T-helper 2 cell treated with Interferon-gamma antibody and Interleukin-4, amounts not matched to agents 5 μg/mL and 100 μg/mL, for 36 hours (primary cell): ENCODE measurements at regions not wholly inside any gene's neighbourhood (a gene's known extent, or its start where the extent isn't known, plus 50 kb on each side); places are given as distances from the start of the nearest gene placed in this dataset.

Experiments used
- DNase-seq: peaks from one replicate; pipeline ENCODE4 v3.0.0; 2021; ENCODE audit warnings: low spot score
- H3K27ac Mint-ChIP-seq: one replicate; pipeline ENCODE4 v1.8.0; 2021; ENCODE audit warnings: mild to moderate bottlenecking, mixed read lengths
- H3K27me3 Mint-ChIP-seq: one replicate; pipeline ENCODE4 v1.8.0; 2021; ENCODE audit warnings: low read depth, mixed read lengths
- H3K36me3 Mint-ChIP-seq: one replicate; pipeline ENCODE4 v1.8.0; 2021; ENCODE audit warnings: low read depth, mixed read lengths
- H3K4me1 Mint-ChIP-seq: one replicate; pipeline ENCODE4 v1.8.0; 2021; ENCODE audit warnings: low read depth, mixed read lengths
- H3K4me3 Mint-ChIP-seq: one replicate; pipeline ENCODE4 v1.8.0; 2022; ENCODE audit warnings: mild to moderate bottlenecking, moderate library complexity, mixed read lengths
- H3K9me3 Mint-ChIP-seq: one replicate; pipeline ENCODE4 v1.8.0; 2021; ENCODE audit warnings: mixed read lengths

- Mint-ChIP-seq H3K27me3 (peaks cover 7% of the 10 kb centered on the region), H3K4me1 (peaks cover 41% of the 10 kb centered on the region), H3K27ac (peak overlapping the region; percentile 74), H3K4me3 (peak overlapping the region; percentile 69), H3K9me3 (peaks cover 4% of the 10 kb centered on the region), H3K36me3 (peaks cover 11% of the 10 kb centered on the region)
- peak; percentile 15 for DNase-seq
Measured at GRCh38 chr3:43181202-43181821, 75.4 kb upstream of the POMGNT2 start.

GRCh38 chr3:43180694-43181093 lies 74.8 kb upstream of the POMGNT2 start:
- Mint-ChIP-seq H3K9me3 (peaks cover 4% of the 10 kb centered on the region), H3K4me1 (peaks cover 41% of the 10 kb centered on the region), H3K36me3 (peaks cover 11% of the 10 kb centered on the region), H3K27ac (peak overlapping the region; percentile 74), H3K27me3 (peaks cover 7% of the 10 kb centered on the region), H3K4me3 (peak overlapping the region; percentile 69)
- DNase-seq: no peak

- H3K36me3 Mint-ChIP-seq: peaks cover 11% of the 10 kb centered on the region
- peaks cover 4% of the 10 kb centered on the region for H3K9me3 Mint-ChIP-seq
- peaks cover 41% of the 10 kb centered on the region for H3K4me1 Mint-ChIP-seq
- DNase-seq: peak; percentile 18
- peak overlapping the region; percentile 74 for H3K27ac Mint-ChIP-seq
- H3K27me3 Mint-ChIP-seq: peaks cover 7% of the 10 kb centered on the region
- peak overlapping the region; percentile 69 for H3K4me3 Mint-ChIP-seq
Measured at GRCh38 chr3:43180027-43180426, 74.1 kb upstream of the POMGNT2 start.

GRCh38 chr3:43178891-43179366 lies 73.0 kb upstream of the POMGNT2 start:
- peaks cover 15% of the 10 kb centered on the region for H3K9me3 Mint-ChIP-seq
- H3K4me3 Mint-ChIP-seq: no peak overlapping the region
- peaks cover 9% of the 10 kb centered on the region for H3K27me3 Mint-ChIP-seq
- H3K4me1 Mint-ChIP-seq: peaks cover 39% of the 10 kb centered on the region
- peaks cover 16% of the 10 kb centered on the region for H3K36me3 Mint-ChIP-seq
- no peak for DNase-seq
- peak overlapping the region; percentile 74 for H3K27ac Mint-ChIP-seq

- H3K27ac Mint-ChIP-seq: no peak overlapping the region
- H3K4me3 Mint-ChIP-seq: no peak overlapping the region
- H3K36me3 Mint-ChIP-seq: peaks cover 19% of the 10 kb centered on the region
- peaks cover 29% of the 10 kb centered on the region for H3K9me3 Mint-ChIP-seq
- no peak for DNase-seq
- peaks cover 28% of the 10 kb centered on the region for H3K4me1 Mint-ChIP-seq
- peaks cover 4% of the 10 kb centered on the region for H3K27me3 Mint-ChIP-seq
Measured at GRCh38 chr3:43177085-43177484, 71.2 kb upstream of the POMGNT2 start.

GRCh38 chr3:43176666-43177065 lies 70.8 kb upstream of the POMGNT2 start:
- DNase-seq: no peak
- Mint-ChIP-seq H3K4me3 (no peak overlapping the region), H3K4me1 (peaks cover 27% of the 10 kb centered on the region), H3K27me3 (peaks cover 4% of the 10 kb centered on the region), H3K27ac (no peak overlapping the region), H3K9me3 (peaks cover 29% of the 10 kb centered on the region), H3K36me3 (peaks cover 18% of the 10 kb centered on the region)

- H3K4me1 Mint-ChIP-seq: peaks cover 16% of the 10 kb centered on the region
- DNase-seq: no peak
- H3K27ac Mint-ChIP-seq: no peak overlapping the region
- H3K9me3 Mint-ChIP-seq: peaks cover 25% of the 10 kb centered on the region
- H3K4me3 Mint-ChIP-seq: no peak overlapping the region
- peaks cover 12% of the 10 kb centered on the region for H3K27me3 Mint-ChIP-seq
- H3K36me3 Mint-ChIP-seq: peaks cover 13% of the 10 kb centered on the region
Measured at GRCh38 chr3:43175541-43175940, 69.7 kb upstream of the POMGNT2 start.

- Mint-ChIP-seq H3K36me3 (peaks cover 11% of the 10 kb centered on the region), H3K27ac (no peak overlapping the region), H3K4me3 (no peak overlapping the region), H3K4me1 (peaks cover 4% of the 10 kb centered on the region), H3K27me3 (peaks cover 12% of the 10 kb centered on the region), H3K9me3 (peaks cover 25% of the 10 kb centered on the region)
- no peak for DNase-seq
Measured at GRCh38 chr3:43173949-43174348, 68.1 kb upstream of the POMGNT2 start.

GRCh38 chr3:43171748-43172147 lies 65.9 kb upstream of the POMGNT2 start:
- Mint-ChIP-seq H3K27me3 (peaks cover 11% of the 10 kb centered on the region), H3K36me3 (peaks cover 13% of the 10 kb centered on the region)
- no peak for DNase-seq

GRCh38 chr3:43170553-43170952 lies 64.7 kb upstream of the POMGNT2 start:
- H3K9me3 Mint-ChIP-seq: peaks cover 45% of the 10 kb centered on the region
- H3K36me3 Mint-ChIP-seq: peaks cover 21% of the 10 kb centered on the region
- no peak overlapping the region for H3K4me3 Mint-ChIP-seq
- no peaks in the 10 kb centered on the region for H3K4me1 Mint-ChIP-seq
- H3K27ac Mint-ChIP-seq: no peak overlapping the region
- no peak for DNase-seq
- peaks cover 12% of the 10 kb centered on the region for H3K27me3 Mint-ChIP-seq

More at GRCh38 chr3:43171748-43172147, 65.9 kb upstream of the POMGNT2 start:
- Mint-ChIP-seq H3K9me3 (peaks cover 33% of the 10 kb centered on the region), H3K4me1 (no peaks in the 10 kb centered on the region), H3K4me3 (no peak overlapping the region), H3K27ac (no peak overlapping the region)

GRCh38 chr3:43169987-43170386 lies 64.1 kb upstream of the POMGNT2 start:
- no peaks in the 10 kb centered on the region for H3K4me1 Mint-ChIP-seq
- H3K27me3 Mint-ChIP-seq: peaks cover 12% of the 10 kb centered on the region
- H3K4me3 Mint-ChIP-seq: no peak overlapping the region
- H3K27ac Mint-ChIP-seq: no peak overlapping the region
- H3K9me3 Mint-ChIP-seq: peaks cover 48% of the 10 kb centered on the region
- H3K36me3 Mint-ChIP-seq: peaks cover 22% of the 10 kb centered on the region
- no peak for DNase-seq

GRCh38 chr3:43166406-43166805 lies 60.5 kb upstream of the POMGNT2 start:
- H3K9me3 Mint-ChIP-seq: peaks cover 28% of the 10 kb centered on the region
- peaks cover 13% of the 10 kb centered on the region for H3K36me3 Mint-ChIP-seq
- H3K27me3 Mint-ChIP-seq: peaks cover 15% of the 10 kb centered on the region
- peaks cover 19% of the 10 kb centered on the region for H3K4me1 Mint-ChIP-seq
- no peak overlapping the region for H3K4me3 Mint-ChIP-seq
- no peak for DNase-seq
- no peak overlapping the region for H3K27ac Mint-ChIP-seq

GRCh38 chr3:43165786-43166185 lies 59.9 kb upstream of the POMGNT2 start:
- peaks cover 19% of the 10 kb centered on the region for H3K4me1 Mint-ChIP-seq
- H3K27me3 Mint-ChIP-seq: peaks cover 9% of the 10 kb centered on the region
- H3K27ac Mint-ChIP-seq: no peak overlapping the region
- peaks cover 28% of the 10 kb centered on the region for H3K9me3 Mint-ChIP-seq
- no peak overlapping the region for H3K4me3 Mint-ChIP-seq
- DNase-seq: no peak
- peaks cover 13% of the 10 kb centered on the region for H3K36me3 Mint-ChIP-seq

- peaks cover 13% of the 10 kb centered on the region for H3K36me3 Mint-ChIP-seq
- no peak overlapping the region for H3K4me3 Mint-ChIP-seq
- H3K4me1 Mint-ChIP-seq: peaks cover 19% of the 10 kb centered on the region
- peaks cover 28% of the 10 kb centered on the region for H3K9me3 Mint-ChIP-seq
- peaks cover 8% of the 10 kb centered on the region for H3K27me3 Mint-ChIP-seq
- DNase-seq: no peak
- H3K27ac Mint-ChIP-seq: no peak overlapping the region
Measured at GRCh38 chr3:43163895-43164493, 58.1 kb upstream of the POMGNT2 start.
